ENCODE measurements at regions not wholly inside any gene's neighbourhood (a gene's known extent, or its start where the extent isn't known, plus 50 kb on each side); places are given as distances from the start of the nearest gene placed in this dataset.

DNA sequence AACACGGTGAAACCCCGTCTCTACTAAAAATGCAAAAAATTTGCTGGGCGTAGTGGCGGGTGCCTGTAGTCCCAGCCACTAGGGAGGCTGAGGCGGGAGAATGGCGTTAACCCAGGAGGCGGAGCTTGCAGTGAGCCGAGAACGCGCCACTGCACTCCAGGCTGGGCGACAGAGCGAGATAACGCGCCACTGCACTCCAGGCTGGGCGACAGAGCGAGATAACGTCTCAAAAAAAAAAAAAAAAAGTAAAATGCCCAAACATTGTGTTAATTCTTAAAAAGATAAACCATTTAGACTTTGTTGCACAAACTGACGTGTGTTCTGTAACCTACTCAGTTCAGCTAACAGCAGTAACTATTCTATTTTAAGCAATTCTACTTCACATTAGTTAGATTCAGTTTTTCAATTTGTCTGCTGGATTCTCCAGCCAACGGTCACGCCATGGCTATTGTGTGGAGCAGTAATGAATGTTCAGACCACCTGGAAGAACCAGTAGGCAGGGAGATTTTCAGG, 119.3 kb upstream of the MAN2A1 start:
- TF ChIP-seq, protein P1, sequence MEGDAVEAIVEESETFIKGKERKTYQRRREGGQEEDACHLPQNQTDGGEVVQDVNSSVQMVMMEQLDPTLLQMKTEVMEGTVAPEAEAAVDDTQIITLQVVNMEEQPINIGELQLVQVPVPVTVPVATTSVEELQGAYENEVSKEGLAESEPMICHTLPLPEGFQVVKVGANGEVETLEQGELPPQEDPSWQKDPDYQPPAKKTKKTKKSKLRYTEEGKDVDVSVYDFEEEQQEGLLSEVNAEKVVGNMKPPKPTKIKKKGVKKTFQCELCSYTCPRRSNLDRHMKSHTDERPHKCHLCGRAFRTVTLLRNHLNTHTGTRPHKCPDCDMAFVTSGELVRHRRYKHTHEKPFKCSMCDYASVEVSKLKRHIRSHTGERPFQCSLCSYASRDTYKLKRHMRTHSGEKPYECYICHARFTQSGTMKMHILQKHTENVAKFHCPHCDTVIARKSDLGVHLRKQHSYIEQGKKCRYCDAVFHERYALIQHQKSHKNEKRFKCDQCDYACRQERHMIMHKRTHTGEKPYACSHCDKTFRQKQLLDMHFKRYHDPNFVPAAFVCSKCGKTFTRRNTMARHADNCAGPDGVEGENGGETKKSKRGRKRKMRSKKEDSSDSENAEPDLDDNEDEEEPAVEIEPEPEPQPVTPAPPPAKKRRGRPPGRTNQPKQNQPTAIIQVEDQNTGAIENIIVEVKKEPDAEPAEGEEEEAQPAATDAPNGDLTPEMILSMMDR (IDR thresholded peaks at IDR 0.05; ENCODE audit: insufficient read depth, low read depth, low read length, missing control alignments): no peak
- no peak overlapping the region for H3K4me3 ChIP-seq (ENCODE audit: low read length)
- DNase-seq (ENCODE audit: low read depth): no peak

DNA sequence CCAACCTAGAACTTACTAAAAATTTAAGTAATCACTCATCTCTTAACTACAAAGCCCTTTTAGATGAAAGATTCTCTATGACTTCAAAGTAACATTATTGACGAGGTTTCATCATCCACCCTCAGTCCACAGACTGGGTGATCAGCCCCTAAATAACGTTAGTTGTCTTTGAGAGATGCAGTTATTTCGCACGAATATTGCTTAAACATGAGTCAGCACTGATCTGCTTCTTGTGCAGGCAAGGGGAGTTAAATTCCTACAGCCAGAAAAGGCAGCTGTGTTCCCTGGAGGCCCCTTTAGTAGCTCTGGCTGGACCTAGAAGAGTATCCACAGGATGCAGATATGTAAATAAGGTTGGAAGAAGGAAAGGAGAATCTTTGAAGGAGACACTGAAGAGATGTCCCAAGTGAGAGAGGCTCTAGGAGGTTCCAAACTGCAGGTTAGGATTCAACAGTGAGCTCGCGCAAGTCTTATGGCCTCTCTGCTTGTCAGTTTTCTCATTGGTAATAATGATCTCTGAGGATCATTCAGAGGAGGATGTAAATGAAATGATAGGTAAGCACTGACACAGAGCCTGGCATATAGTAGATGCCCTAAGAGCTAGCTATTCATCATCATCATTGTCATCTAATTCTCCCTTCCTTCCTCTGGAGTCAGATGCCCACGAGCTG, 122.2 kb upstream of the MAN2A1 start:
- H3K4me3 ChIP-seq (ENCODE audit: low read length): no peak overlapping the region
- TF ChIP-seq, protein P1 (IDR thresholded peaks at IDR 0.05; ENCODE audit: insufficient read depth, low read depth, low read length, missing control alignments): no peak
- DNase-seq (ENCODE audit: low read depth): peak; percentile 55

DNA sequence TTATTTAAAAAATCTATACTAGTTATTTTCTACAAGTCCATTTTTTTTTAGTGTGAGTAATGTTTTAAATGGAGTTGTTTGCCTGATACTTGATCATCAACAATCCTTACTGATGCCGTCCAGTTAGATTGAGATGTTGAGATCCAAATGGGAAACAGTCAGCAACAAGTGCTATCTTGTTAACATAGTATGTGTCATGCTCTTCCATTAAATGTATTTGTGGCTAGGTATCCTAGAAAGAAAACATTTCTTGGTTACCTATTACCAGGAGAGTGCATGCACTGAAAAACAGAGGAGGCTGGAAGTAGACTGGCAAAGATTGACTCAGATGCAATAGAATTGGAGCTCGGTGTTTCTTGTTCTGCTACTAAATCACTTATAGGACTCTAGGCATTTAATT, 123.4 kb upstream of the MAN2A1 start:
- TF ChIP-seq, protein P1 (IDR thresholded peaks at IDR 0.05; ENCODE audit: insufficient read depth, low read depth, low read length, missing control alignments): no peak
- peak; percentile 91 for DNase-seq (ENCODE audit: low read depth)
- H3K4me3 ChIP-seq (ENCODE audit: low read length): no peak overlapping the region

DNA sequence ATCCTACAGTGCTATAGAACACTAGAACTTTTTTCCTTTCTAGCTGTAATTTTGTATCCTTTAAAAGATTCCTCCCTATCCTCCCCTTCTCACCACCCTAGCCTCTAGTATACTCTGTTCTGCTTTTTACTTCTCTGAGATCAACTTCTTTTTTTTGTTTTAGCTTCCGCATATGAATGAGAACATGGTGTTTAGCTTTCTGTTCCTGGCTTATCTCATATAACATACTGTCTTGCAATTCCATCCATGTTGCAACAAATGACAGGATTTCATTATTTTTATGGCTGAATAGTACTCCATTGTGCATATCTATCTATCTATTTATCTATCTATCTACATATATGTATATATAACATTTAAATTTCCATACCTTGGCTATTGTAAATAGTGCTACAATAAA, 126.0 kb upstream of the MAN2A1 start:
- TF ChIP-seq, protein P1 (IDR thresholded peaks at IDR 0.05; ENCODE audit: insufficient read depth, low read depth, low read length, missing control alignments): no peak
- no peak overlapping the region for H3K4me3 ChIP-seq (ENCODE audit: low read length)
- DNase-seq (ENCODE audit: low read depth): no peak

DNA sequence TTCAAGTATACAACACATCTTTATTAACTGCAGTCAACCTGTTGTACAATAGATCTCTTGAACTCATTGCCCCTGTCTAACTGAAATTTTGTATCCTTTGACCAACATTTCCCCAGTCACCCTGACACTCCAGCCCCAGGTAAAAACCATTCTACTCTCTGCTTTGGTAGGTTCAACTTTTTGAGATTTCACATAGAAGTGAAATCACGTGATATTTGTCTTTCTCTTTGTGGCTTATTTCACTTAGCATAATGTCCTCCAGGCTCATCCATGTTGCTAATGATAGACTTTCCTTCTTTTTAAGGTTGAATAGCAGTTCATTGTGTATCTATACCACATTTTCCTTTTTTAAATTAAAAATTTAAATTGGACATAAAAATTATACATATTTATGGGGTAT, 126.5 kb upstream of the MAN2A1 start:
- TF ChIP-seq, protein P1 (IDR thresholded peaks at IDR 0.05; ENCODE audit: insufficient read depth, low read depth, low read length, missing control alignments): no peak
- no peak overlapping the region for H3K4me3 ChIP-seq (ENCODE audit: low read length)
- no peak for DNase-seq (ENCODE audit: low read depth)

DNA sequence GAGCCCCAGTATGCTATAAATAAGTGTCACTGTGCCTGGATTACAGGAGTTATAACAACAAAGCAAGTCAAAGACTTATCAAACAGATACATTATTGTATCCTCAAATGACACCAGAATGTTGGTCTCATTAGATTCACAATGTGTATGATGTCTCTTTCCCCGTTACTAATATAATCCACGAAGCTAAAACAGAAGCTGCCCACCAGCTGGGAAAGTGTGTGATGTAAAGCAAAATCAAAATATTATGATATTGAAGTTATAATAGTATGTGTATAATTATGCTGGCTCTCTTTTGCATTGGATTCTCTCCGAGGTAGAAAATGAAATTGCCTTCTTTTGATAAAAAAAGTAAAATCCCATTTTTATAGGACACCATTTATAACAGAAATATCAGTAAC, 127.3 kb upstream of the MAN2A1 start:
- no peak overlapping the region for H3K4me3 ChIP-seq (ENCODE audit: low read length)
- no peak for DNase-seq (ENCODE audit: low read depth)
- TF ChIP-seq, protein P1 (IDR thresholded peaks at IDR 0.05; ENCODE audit: insufficient read depth, low read depth, low read length, missing control alignments): no peak

DNA sequence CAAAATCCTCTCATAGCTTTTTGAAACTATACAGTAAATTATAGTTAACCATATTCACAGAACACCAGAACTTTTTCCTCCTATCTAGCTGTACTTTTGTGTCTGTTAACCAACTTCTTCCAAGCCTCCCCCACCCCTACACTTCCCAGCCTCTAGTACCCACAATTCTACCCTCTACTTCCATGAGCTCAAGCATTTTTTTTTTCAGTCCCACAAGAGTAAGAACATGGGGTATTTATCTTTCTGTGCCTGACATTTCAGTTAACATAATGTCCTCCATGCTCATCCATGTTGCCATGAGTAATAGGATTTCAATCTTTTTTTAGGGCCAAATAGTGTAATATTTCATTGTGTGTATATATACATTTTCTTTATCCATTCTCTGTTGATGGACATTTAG, 128.3 kb upstream of the MAN2A1 start:
- TF ChIP-seq, protein P1 (IDR thresholded peaks at IDR 0.05; ENCODE audit: insufficient read depth, low read depth, low read length, missing control alignments): no peak
- DNase-seq (ENCODE audit: low read depth): no peak
- H3K4me3 ChIP-seq (ENCODE audit: low read length): no peak overlapping the region

Data from epithelial cell of esophagus (primary cell).